Renal pelvis (tissue), 1 donor: ENCODE measurements at regions not wholly inside any gene's neighbourhood (a gene's known extent, or its start where the extent isn't known, plus 50 kb on each side); places are given as distances from the start of the nearest gene placed in this dataset.
"Not testable (repeated sequence)": the region's sequence is repeated elsewhere in the genome, so short reads cannot be mapped to it uniquely, and the experiment has no call there.

Source experiments
- DNase-seq: peaks from one replicate; pipeline ENCODE4 v3.0.0-alpha.2; 2013

- DNase-seq = no peak
Measured at GRCh38 chr5:14054965-14055963, 87.9 kb upstream of the TRIO start.

- no peak for DNase-seq
Measured at GRCh38 chr5:14054111-14054854, 88.9 kb upstream of the TRIO start.

- no peak for DNase-seq
Measured at GRCh38 chr5:14050821-14051220, 92.3 kb upstream of the TRIO start.

- DNase-seq = no peak
Measured at GRCh38 chr5:14048434-14048833, 94.7 kb upstream of the TRIO start.

- no peak for DNase-seq
Measured at GRCh38 chr5:14041528-14042192, 97.2 kb upstream of the DNAH5 start.

- DNase-seq = no peak
Measured at GRCh38 chr5:14040542-14040941, 96.1 kb upstream of the DNAH5 start.

- DNase-seq = no peak
Measured at GRCh38 chr5:14039576-14039975, 95.1 kb upstream of the DNAH5 start.

GRCh38 chr5:14039063-14039462 is 94.6 kb upstream of the DNAH5 start:
- DNase-seq = no peak

- DNase-seq = no peak
Measured at GRCh38 chr5:14038341-14038959, 94.0 kb upstream of the DNAH5 start.

- no peak for DNase-seq
Measured at GRCh38 chr5:14036947-14037346, 92.5 kb upstream of the DNAH5 start.

GRCh38 chr5:14036514-14036913 is 92.0 kb upstream of the DNAH5 start:
- DNase-seq = no peak

GRCh38 chr5:14035859-14036503 is 91.5 kb upstream of the DNAH5 start:
- peak; percentile 57 for DNase-seq

GRCh38 chr5:14034963-14035362 is 90.5 kb upstream of the DNAH5 start:
- no peak for DNase-seq

GRCh38 chr5:14032918-14033317 is 88.4 kb upstream of the DNAH5 start:
- DNase-seq = no peak

GRCh38 chr5:14028938-14029584 is 84.6 kb upstream of the DNAH5 start:
- DNase-seq = no peak

- DNase-seq = no peak
Measured at GRCh38 chr5:14028188-14028587, 83.7 kb upstream of the DNAH5 start.

GRCh38 chr5:14025569-14026286 is 81.2 kb upstream of the DNAH5 start:
- no peak for DNase-seq

GRCh38 chr5:14022971-14023370 is 78.5 kb upstream of the DNAH5 start:
- no peak for DNase-seq

- DNase-seq = not testable (repeated sequence)
Measured at GRCh38 chr5:14020944-14021343, 76.5 kb upstream of the DNAH5 start.

- DNase-seq = no peak
Measured at GRCh38 chr5:14019768-14020290, 75.3 kb upstream of the DNAH5 start.
